Lower lobe of right lung (tissue), 2 donors: ENCODE measurements at regions not wholly inside any gene's neighbourhood (a gene's known extent, or its start where the extent isn't known, plus 50 kb on each side); places are given as distances from the start of the nearest gene placed in this dataset.
A peak's percentile ranks its signal among the peaks of the same experiment; 100 is the strongest.

Experiments
- ATAC-seq, 2 donors: fragments of 200-7000 bp; cut with Tn5 transposase; one replicate each; pipeline ENCODE4 v1.9.1; 2020 to 2022; ENCODE audit warnings: mild to moderate bottlenecking in 2 of 2, moderate library complexity in 2 of 2
- DNase-seq: peaks from one replicate; pipeline ENCODE4 v3.0.0-alpha.2; 2020
- H3K27ac ChIP-seq: fragments of 200-600 bp; one replicate; pipeline ENCODE4 v1.8.0; 2022
- H3K27me3 ChIP-seq: fragments of 200-600 bp; one replicate; pipeline ENCODE4 v1.8.0; 2022; ENCODE audit warnings: low read depth
- H3K36me3 ChIP-seq: fragments of 200-600 bp; one replicate; pipeline ENCODE4 v1.8.0; 2022; ENCODE audit warnings: mild to moderate bottlenecking
- H3K4me1 ChIP-seq: fragments of 200-600 bp; one replicate; pipeline ENCODE4 v1.8.0; 2022
- H3K4me3 ChIP-seq: fragments of 200-600 bp; one replicate; pipeline ENCODE4 v1.8.0; 2022; ENCODE audit warnings: mild to moderate bottlenecking
- H3K9me3 ChIP-seq: fragments of 200-600 bp; one replicate; pipeline ENCODE4 v1.8.0; 2022
- intact Hi-C: fragments of 100-400 bp; cut with DNase I; formaldehyde crosslinking; loops from one replicate; pipeline ENCODE4 v1.11.0; 2022
- TF ChIP-seq, protein P1 (sequence below): fragments of 200-600 bp; IDR thresholded peaks from one replicate; pipeline ENCODE4 v1.8.0; 2022; ENCODE audit warnings: antibody characterized with exemption, mild to moderate bottlenecking
- donor health status: DM: no; HTN: yes; CAD: no; lungs with severe emphysema.

DNA sequence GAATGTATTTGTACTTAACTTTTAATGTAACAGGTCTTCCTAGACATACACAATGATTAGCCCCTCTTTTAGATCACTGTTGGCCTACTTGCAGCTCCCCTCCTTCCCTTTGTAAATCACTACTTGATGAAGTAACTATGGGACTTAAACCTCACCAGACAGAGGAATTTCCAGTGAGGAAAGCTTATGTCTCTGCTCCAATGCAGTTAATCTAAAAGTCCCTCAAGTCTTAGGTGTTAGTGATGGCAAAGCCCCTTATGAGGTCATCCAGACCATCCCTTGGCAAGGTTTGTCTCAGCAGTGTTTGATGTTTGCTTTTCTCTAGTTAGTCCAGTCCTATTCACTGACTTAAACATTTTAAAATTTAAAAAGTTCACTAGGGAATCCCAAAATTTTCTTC is 877.3 kb upstream of the INTU start:
- Histone ChIP-seq H3K27ac (no peak overlapping the region), H3K9me3 (no peaks in the 10 kb centered on the region), H3K36me3 (no peaks in the 10 kb centered on the region), H3K4me3 (no peak overlapping the region), H3K4me1 (no peaks in the 10 kb centered on the region), H3K27me3 (no peaks in the 10 kb centered on the region)
- DNase-seq = no peak
- intact Hi-C loops = no loop called here
- TF ChIP-seq, protein P1, sequence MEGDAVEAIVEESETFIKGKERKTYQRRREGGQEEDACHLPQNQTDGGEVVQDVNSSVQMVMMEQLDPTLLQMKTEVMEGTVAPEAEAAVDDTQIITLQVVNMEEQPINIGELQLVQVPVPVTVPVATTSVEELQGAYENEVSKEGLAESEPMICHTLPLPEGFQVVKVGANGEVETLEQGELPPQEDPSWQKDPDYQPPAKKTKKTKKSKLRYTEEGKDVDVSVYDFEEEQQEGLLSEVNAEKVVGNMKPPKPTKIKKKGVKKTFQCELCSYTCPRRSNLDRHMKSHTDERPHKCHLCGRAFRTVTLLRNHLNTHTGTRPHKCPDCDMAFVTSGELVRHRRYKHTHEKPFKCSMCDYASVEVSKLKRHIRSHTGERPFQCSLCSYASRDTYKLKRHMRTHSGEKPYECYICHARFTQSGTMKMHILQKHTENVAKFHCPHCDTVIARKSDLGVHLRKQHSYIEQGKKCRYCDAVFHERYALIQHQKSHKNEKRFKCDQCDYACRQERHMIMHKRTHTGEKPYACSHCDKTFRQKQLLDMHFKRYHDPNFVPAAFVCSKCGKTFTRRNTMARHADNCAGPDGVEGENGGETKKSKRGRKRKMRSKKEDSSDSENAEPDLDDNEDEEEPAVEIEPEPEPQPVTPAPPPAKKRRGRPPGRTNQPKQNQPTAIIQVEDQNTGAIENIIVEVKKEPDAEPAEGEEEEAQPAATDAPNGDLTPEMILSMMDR = no peak
- ATAC-seq = no peak

DNA sequence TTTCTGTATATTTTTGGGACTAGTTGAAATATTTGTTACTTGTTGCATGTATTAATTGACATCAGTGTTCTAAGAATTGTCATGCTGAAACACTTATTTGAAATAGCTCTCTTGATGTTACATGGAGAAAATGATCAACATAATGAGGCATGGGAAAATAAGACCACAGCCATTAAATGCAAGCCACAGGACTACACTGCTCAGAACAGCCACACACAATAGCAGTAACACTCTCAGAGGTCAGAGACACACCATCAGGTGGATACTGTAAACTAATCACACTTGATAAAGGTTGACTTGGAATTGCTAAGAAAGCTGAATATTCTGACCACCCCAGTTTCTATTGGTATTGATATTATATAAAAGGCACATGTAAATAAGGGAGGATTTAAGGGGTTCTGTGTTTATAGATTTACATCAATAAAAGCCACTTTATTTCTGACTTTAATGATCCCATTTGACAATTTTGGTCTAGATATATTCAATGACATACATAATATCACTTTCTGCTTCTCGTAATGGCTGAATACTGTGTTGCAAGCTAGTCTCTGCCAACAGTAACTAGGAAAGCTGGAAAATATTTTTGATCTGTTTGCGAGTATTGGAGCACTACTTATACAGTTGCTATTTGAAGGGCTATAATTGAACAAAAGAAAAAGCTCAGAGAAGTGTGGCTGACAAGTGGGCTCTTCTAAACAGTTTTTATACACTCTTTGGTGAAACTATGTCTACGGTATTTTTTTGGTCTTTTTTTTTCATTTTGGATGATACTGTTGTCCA is 876.5 kb upstream of the INTU start:
- no peak for DNase-seq

DNA sequence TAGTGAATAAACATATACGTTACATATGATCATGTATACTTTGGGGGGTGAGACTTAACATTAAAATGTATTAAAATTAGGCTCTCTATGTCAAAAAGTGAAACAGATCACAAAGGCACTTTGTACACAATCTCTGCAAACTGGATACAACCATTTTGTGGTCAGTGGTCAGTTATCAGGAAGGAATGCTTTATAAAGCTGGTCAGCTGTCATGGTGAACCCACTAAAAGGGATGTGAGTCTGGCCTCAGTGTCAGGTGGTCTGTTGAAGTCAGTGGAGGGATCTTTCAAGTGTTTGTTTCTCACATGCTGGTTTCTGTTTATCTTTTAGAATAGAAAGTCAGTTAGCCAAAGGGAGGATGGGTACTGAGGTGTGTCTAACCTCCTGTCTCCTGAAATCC is 875.5 kb upstream of the INTU start:
- H3K4me3 ChIP-seq = no peak overlapping the region
- H3K27me3 ChIP-seq = no peaks in the 10 kb centered on the region
- no peaks in the 10 kb centered on the region for H3K36me3 ChIP-seq
- ATAC-seq (no peak), DNase-seq (no peak)
- intact Hi-C loops = no loop called here
- TF ChIP-seq, protein P1 = no peak
- no peaks in the 10 kb centered on the region for H3K4me1 ChIP-seq
- no peaks in the 10 kb centered on the region for H3K9me3 ChIP-seq
- no peak overlapping the region for H3K27ac ChIP-seq

More for the DNA sequence above, 876.5 kb upstream of the INTU start:
- no peak overlapping the region for H3K4me3 ChIP-seq
- no peaks in the 10 kb centered on the region for H3K36me3 ChIP-seq
- TF ChIP-seq, protein P1 = no peak
- intact Hi-C loops = no loop called here
- no peaks in the 10 kb centered on the region for H3K9me3 ChIP-seq
- ATAC-seq = peak; percentile 45 to 50
- no peak overlapping the region for H3K27ac ChIP-seq
- H3K27me3 ChIP-seq = no peaks in the 10 kb centered on the region
- H3K4me1 ChIP-seq = no peaks in the 10 kb centered on the region

DNA sequence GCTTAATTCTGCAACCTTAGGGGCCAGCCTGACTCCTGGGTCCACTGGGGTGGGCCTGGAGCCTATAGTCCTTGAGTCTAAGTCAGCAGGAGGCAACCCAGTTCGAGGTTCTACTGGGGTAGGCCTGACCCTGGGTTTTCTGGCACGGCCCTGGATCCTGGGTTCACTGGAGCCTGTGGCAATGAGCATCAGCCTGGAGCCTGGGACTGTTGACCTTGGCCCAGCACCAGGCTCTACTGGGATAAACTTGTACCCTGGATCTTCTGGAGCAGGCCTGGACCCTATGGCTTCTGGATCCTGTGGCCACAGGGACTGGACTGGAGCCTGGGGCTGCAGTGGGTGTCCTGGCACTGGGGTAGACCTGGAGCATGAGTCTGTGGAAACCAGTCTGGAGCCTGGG is 874.3 kb upstream of the INTU start:
- no peaks in the 10 kb centered on the region for H3K36me3 ChIP-seq
- no peaks in the 10 kb centered on the region for H3K27me3 ChIP-seq
- peak in 1 of 2 donors; percentile 21 for ATAC-seq
- no peak overlapping the region for H3K4me3 ChIP-seq
- H3K27ac ChIP-seq = no peak overlapping the region
- no peak for DNase-seq
- H3K9me3 ChIP-seq = no peaks in the 10 kb centered on the region
- TF ChIP-seq, protein P1 = no peak
- intact Hi-C loops = no loop called here
- H3K4me1 ChIP-seq = no peaks in the 10 kb centered on the region

DNA sequence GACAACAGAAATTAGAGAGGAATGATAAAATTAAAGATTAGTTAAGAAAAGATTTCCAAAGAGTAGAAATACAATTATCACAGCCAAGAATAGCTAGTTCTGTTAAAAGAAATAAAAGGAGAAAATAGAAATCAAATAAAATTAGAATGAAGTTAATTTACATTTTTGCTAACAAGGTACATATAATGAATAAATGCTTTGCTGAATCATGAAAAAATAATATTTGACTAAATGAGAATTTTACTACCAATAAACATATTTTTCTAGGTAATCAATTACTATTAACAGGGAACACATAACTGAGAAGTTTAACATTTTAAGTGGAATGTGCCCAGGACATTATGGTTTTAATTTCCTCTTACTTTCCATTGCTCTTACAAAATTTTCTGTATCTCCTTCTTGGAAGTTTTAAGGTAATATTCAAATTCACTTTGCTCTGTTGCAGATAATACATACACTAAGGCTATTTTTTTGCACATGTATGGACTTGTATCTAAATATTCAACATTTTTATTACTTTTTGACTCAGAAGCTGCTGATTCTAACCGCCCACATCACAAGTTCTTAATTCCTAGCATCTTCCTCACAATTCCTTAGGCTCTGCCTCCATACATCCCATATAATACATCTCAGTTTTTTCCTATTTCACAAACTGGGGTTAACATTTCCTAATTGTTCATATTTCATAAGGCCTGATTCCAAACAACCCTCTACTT is 870.7 kb upstream of the INTU start:
- H3K36me3 ChIP-seq = no peaks in the 10 kb centered on the region
- no peak overlapping the region for H3K4me3 ChIP-seq
- intact Hi-C loops = no loop called here
- no peak for ATAC-seq
- H3K27ac ChIP-seq = no peak overlapping the region
- H3K27me3 ChIP-seq = no peaks in the 10 kb centered on the region
- no peaks in the 10 kb centered on the region for H3K9me3 ChIP-seq
- no peak for DNase-seq
- H3K4me1 ChIP-seq = no peaks in the 10 kb centered on the region
- TF ChIP-seq, protein P1 = no peak
